C1 segment of cervical spinal cord (tissue), 14 donors: ENCODE measurements at regions not wholly inside any gene's neighbourhood (a gene's known extent, or its start where the extent isn't known, plus 50 kb on each side); places are given as distances from the start of the nearest gene placed in this dataset.

Experiments
- DNase-seq, 14 donors: peaks; one replicate each; lab custom pipeline; 2025; lab: John Stamatoyannopoulos, UW

DNA sequence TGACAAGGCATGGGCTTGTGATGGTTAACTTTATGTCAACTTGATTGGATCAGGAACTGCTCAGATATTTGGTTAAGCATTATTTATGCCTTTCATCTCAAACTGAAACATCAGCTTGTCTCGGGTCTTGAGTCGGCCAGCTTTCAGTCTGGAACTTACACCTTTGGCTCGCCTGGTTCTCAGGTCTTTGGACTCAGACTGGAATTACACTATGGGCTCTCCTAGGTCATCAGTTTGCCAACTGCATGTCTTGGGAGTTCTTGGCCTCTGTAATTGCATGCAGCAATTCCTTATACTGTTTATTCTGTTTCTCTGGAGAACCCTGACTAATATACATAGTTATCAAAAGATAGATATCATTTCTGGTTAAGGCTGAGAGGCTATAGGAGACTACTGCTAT lies 653.7 kb downstream of the ADGRL2 start:
- DNase-seq = no peak

DNA sequence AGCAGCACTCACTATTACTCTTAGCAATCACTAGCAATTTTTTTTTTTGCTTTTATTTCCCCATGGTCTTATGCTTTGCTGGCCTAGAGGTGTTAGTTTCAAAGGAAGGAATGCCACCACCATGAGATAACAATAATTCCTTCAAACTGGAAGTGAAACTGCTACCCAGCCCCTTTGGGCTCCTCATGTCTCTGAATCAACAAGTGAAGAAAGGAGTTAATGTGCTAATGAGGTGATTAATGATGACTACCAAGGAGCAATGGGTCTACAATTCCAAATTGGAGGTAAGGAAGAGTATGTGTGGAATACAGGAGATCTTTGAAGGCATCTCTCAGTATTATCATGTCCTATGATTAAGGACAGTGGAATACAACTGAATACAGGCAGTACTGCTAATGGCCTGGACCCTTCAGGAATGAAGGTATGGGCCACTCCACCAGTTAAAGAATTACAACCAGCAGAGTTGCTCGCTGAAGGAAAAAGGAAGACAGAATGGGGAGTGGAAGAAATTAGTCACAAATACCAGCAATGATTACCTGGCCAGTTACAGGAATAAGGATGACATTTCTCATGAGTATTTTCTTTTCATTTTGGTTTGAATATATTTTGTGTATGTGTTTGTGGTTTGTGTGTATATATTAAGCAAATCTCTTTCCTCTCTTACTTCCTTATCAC lies 652.9 kb downstream of the ADGRL2 start:
- DNase-seq = no peak

DNA sequence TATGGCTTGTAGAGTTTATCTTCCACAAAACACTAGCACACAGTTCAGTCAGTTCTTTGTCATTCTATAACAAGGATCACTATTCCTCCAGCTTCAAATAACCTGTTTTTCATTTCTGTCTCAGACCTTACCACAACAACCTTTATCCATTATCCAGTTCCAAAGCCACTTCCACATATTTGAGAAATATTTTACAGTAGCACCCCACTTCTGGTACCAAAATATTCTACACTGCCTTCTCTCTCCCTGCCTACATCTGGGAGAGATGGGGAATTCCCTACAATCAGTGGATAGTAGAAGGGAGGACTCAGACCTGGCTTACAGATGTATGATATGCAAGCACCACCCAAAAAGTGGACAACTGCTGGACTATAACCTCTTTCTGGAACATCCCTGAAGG lies 651.4 kb downstream of the ADGRL2 start:
- DNase-seq = no peak

DNA sequence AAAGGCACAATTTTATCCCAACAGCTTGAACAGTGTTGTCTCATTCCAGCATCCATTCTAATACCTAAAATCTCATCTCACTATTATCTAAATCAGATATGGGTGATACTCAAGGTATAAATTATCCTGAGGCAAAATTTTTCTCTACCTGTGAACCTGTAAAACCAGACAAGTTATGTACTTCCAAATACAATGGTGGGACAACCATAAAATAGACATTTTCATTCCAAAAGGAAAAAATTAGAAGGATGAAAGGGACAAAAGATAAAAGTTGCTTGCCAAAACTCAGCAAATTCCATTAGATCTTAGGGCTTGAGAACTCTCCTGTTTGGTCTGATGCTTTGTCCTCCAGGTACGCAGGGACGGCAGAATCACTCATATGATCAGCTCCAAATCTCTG lies 650.5 kb downstream of the ADGRL2 start:
- DNase-seq = no peak

DNA sequence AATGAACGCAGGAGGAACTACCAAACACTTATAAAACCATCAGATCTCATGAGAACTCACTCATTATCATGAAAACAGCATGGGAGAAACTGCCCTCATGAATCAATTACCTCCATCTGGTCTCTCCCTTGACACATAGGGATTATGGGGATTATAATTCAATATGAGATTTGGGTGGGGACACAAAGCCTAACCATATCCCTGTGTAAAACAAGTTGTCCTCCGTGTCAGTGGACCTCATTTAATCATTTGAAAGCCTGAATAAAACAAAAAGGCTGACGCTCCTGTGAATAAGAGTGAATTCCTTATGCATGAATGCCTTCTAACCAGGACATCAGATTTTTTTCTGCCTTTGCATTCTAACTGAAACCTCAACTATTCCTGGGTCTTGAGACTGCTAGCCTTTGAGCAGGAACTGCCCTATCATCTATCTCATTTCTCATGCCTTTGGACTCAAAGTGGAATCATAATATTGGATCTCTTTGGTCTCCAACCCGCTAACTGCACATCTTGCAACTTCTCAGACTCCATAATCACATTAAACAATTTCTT lies 648.8 kb downstream of the ADGRL2 start:
- DNase-seq = no peak

DNA sequence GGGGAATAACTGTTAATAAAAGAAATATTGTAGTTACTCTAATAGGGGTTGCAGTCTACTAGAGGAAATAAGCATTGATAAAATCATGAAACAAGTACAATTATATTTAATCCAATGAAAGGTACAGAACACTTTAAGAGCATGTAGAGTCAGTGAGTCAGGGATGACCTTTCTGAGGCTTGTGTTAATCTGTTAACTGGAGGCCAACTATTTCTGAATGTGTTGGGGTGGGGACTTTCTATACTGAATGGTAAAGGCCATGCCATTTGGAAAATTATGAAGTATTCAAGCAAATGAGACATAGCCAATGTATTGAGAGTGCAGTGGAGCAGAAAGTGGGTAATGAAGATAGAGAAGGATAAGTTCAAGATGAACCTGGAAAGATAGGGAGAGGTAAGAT lies 646.2 kb downstream of the ADGRL2 start:
- no peak for DNase-seq

DNA sequence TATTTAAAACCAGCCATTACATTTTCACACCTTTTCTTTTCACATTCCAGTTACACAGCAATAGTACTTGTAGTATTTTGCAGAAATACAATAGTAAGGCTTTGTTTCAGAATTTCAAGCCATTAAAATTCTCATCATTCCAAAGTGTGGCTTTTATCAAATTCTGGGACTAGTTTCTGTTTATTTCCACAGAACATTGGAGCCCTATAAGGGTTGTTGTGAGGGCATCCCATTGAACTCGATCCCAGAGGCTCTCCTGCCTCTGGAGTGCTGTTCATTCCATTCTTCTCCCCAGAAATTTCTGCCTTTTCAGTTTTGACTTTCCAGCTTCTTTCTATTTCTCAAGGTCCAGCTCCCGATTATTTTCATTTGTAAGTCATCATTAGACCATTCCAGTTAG lies 645.5 kb downstream of the ADGRL2 start:
- DNase-seq = no peak

DNA sequence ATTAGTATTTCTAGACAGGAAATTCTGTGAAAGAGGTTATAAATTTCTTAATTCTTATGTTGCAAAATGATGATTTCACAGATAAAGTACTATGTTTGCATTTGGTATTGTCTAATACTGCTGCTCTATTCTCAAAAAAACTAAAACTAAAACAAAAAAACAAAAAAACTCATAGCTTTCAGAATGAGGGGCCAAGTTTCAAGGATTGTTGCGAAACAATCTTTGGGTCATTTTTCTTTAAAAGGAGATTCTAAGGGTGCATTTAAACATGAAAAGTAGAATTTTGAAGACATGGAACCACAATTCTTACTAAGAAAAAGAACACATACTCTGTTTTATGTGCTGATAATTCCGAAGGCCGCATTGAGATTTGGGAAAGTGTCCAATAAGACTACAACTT lies 645.1 kb downstream of the ADGRL2 start:
- DNase-seq = no peak

DNA sequence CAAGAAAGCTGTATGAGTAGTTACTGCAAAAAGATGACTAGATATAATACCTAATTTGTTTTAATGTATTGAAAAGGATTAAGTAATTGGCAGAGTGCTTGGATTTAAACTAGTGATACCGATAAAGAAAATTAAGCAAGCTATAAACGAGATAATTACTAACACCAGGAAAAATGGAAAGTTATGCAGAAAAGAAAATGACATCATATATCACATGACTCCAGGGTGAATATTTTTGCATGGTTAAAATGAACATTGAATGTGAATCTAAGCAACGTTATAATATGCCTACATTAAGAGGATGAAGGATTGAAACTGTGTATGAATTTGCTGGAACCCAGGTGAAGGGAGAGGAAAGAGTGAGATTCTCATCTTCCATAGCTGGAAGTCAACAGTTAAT lies 644.4 kb downstream of the ADGRL2 start:
- no peak for DNase-seq

DNA sequence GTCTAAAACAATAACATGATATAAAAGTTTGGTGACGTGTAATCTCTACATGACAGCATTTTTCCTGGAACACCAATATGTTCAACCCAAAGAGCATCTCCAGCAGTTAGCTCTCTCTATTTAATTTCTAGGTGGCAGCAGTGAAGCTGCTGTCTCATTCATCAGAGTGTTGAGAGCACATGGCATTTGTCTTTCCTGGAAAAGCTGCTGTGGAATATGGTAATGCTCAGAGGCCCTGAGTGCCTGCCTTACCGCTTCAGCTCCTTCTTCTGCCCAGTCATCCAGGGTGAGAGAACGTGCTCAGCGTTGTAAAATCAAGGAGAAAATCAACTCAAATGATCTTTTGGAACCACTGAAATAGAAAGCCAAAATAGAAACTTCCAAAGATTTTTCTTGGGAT lies 640.7 kb downstream of the ADGRL2 start:
- no peak for DNase-seq

DNA sequence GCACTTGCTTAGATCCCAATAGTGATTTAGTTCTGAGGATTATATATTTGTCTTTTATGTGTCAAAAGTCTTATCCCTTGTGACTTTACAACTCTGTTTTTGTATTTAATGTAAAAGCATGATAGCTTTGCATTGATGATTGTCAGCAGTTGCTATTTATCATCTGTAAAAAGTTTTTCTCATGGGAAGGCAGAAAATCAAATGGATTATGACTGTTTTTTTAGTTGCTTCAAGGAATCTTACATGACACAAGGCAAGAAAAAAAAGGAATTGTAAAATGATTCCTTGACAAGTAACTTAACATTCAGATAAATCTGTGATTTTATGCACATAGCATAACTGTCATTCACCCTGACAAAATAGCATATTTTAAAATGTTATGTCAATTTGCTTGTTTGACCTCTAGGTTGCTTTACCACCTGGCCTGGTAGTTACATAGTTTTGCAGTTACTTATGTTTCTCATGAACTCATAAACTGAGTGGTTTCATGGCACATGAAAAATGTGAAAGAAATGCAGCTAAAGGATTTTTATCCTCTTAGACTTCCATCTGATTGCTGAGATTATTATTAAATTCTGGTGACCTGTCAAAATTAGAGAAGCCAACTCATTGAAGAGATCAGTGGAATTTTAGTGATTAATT lies 622.6 kb downstream of the ADGRL2 start:
- DNase-seq = no peak

DNA sequence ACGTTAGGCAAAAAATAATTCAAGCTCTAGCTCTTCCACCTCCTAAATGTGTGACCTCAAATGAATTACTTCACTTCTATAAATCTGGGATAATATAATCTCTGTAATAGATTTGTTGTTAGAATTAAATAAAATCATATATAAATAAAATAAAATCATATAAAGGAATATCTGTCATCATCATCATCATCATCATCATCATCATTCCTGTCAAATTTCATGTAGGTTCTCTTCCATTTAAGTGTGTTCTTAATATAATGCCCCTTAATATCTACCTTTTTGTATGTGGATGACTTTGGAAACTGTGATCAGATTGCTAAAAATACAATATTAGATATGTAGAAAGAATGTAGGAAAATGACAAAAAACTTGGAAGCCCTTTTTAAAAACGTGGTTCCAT lies 621.0 kb downstream of the ADGRL2 start:
- no peak for DNase-seq

DNA sequence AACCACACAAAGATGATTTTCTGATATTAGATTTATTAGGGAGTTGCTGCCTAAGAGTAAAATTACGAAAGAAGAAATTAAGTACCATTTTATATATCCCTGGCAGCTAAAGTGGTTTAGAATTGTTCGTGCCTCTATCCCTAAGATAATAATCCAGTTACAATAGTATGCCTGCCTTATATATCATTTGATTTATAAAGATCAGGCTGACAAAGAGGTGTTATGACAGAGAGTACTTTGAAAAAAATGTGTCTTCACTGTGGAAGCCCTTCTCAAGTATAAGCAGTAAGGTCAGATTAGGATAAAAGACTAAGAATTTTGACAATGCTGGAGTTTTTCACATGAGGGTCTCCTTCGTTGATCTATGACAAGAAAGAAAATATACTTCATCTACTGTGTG lies 619.9 kb downstream of the ADGRL2 start:
- no peak for DNase-seq

DNA sequence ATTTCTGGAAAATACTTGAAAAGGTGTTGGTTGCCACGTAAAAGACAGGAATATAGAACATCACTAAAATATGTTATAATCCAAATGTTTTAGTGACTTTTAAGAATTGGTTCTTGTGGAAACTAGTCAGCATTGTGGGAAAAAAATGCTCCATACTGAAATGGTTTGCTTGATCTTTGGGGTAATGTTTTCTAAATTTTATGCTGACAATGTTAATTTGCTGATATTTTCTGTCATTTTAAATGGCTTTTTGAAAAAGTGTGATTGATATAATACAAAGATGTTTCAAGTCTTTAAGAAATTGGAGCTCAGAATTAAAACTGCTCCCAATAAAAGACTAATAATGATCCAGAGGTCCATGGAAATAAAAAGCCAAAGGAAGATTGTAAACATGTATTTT lies 610.9 kb downstream of the ADGRL2 start:
- no peak for DNase-seq

DNA sequence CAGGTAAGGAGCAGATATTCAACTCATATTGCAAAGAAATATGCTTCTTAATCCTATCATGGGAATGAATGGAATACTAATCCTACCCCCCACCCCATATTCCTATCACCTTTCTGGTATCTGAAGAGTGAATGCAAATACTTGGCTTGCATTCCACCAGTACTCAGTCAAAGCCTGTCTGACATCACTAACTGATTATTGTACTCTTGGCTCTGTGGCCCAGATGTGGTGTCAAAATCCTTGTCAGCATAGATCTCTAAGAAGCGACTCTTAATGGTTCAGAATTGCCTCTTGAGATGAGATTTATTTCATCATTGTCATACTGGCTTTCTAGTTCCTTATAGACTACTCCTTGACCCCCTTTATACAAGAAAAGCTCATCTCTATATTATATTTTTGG lies 604.6 kb downstream of the ADGRL2 start:
- no peak for DNase-seq

DNA sequence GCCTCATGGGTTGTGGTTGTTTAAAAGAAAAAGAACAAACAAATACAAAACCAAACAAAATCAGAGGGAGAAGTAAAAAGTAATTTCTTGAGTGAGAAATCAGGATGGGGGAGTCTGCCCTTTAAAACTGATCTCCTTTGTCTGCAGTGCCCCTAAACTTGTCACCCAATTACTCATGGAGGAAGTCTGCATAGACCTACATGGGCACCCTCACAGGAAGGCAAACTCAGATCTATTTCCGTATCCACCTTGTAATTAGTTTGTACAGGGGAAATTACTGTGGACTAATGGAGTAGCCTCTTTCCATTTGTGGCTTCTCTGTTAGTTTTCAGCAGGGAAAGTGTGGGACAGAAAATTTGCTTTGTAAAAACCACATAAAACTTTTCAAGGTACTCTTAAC lies 600.4 kb downstream of the ADGRL2 start:
- no peak for DNase-seq

DNA sequence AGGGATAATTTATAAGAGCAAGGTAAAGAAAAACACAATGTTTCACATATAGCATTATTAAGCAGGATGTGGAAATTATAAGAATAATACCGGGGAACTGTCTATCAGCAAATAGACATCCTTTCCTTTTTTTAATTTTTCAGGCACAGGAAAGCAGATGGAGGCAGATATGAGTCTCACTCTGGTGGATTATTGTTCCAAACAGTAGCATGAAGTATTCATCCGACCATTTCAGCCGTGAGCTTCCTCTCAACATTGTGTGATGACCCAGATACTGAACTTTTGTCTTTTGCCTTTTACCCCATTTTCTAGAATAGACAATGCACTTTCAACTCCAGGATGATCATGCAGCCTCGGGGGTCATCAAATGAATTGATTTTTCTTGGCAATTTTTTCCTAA lies 599.8 kb downstream of the ADGRL2 start:
- DNase-seq = no peak

DNA sequence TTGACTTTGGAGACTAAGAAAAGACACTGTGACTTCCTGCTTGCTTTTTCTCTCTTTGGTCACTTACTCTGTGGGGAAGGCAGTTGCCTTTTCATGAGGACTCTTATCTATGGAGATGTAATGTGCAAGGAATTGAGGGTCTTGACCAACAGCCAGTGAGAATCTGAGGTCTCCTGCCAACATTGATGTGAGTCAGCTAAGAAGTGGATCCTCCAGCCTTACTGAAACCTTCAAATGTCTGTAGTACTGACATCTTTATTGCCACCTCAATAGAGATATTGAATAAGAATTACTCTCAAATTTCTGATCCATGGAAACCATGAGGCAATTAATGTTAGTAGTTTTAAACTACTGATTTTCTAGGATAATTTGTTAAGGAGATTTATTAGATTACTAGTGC lies 598.4 kb downstream of the ADGRL2 start:
- DNase-seq = no peak

DNA sequence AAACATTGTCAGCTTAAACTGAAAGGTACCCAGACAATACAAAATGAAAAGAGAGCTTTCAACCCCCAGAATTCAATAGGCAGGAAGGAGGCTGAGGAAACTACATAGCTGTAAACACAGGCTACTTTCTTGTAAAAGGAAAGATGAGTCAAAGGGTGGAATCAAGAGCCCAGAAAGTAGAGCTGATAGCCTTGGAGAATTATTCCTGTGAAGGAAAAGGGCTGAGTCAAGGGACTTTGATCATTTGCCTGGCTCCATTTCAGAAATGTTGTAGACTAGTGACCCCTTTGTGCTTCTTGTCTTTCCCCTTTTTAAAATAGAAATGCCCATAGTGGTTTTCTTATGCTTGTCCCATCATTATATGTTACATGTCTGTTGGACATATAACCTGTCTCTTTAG lies 597.6 kb downstream of the ADGRL2 start:
- no peak for DNase-seq

DNA sequence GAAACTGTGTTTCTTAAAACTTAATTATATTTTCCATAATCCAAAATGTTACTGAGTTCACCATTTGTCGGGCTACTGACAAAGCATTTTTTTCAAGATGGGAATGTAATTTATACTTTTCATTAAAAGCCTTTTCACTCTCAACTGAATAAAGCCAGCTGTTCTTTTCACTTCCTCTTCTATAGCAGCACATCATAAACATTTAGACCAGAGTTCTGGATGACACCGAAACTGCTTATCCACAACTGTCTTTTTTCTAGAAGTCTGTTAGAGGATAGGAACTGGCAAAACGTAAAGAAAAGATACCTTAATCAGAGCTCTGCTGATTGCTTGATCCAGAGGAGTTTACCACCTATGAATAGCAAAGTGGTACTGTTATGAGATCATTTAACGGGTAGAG lies 594.7 kb downstream of the ADGRL2 start:
- no peak for DNase-seq

DNA sequence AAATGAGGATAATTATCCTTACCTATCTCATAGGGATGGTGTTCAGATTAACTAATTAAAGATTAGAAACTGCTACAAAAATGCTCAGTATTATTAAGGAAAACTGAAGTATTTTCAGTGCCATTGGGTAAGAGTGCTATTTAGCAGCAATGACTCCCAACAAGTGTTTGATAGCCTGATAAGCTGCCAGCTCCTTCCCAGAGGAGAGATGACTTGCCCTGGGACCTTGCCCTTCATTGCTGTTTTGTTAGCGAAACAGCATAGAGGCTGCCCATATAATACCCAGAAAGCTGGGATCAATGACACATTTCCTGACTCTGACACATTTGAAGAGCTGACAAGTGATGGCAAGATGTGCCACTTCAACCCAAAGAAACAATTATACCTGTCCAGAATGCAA lies 592.2 kb downstream of the ADGRL2 start:
- no peak for DNase-seq

DNA sequence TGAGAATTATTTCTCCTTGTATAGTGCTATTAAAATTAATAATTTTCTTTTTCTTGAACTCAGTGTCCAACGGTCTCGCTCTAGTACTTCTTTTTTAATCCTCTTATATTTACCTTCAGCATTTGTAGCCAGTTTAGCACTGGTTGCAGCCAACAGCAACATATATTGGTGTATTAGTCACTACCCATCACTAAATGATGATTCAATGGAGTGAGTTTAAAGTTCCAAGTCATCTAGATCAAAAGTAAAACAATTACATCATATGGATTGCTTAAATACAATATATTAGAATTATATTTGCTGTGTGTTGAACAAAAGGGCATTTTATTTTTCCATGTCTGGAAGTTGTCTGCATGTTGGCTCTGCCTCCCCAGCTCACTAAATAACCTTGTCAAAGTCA lies 591.8 kb downstream of the ADGRL2 start:
- DNase-seq = no peak

DNA sequence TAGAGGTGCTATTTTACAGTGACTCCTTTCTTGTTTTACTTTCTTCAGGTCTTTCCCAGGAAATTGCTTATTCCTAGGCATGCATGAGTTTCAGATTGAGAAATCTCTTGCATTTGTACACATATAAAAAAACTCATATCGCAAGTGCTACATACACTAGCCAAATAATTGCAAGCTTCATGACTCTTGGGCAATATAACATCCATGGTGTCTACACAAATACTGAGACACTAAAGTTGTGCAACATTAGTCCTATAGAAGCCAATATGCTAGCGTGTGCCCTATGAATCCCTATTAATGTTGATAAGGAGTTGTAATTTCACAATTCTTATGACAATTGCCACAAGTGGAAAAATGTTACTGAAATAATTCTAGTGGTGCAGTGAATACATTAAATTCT lies 591.0 kb downstream of the ADGRL2 start:
- DNase-seq = no peak

DNA sequence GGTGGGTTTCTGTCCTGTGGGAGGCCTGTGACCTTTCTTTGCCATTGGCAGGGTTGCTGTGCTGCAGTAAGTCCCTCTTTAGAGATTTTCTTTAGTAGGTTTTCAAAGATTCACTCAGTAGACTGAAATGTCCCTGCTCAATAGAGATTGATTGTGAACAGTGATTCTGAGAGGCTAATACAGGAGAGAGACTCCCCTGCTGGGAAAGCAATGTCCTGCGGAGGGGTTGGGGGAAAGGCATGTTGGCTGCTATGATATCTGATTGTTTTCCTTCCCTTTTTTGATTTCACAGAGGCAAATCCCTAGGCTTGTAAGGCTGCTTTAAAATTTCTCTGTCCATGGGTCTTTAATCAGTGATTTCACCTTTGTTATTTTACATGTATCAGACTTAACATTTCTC lies 589.9 kb downstream of the ADGRL2 start:
- no peak for DNase-seq
